Neutrophil (primary cell): ENCODE measurements at regions not wholly inside any gene's neighbourhood (a gene's known extent, or its start where the extent isn't known, plus 50 kb on each side); places are given as distances from the start of the nearest gene placed in this dataset.

Experiments used
- H3K27ac ChIP-seq: fragments of 200-600 bp; sonication (generic); 2 replicates; pipeline ENCODE4 v1.5.1; 2016; ENCODE audit warnings: mild to moderate bottlenecking, moderate library complexity
- H3K27me3 ChIP-seq: fragments of 200-600 bp; sonication (generic); 2 replicates; pipeline ENCODE4 v1.6.0; 2016; ENCODE audit warnings: mild to moderate bottlenecking
- H3K36me3 ChIP-seq: fragments of 200-600 bp; sonication (generic); 2 replicates; pipeline ENCODE4 v1.5.1; 2017
- H3K4me1 ChIP-seq, 2 experiments: fragments of 200-600 bp in 1 of 2; sonication (generic) in 1 of 2; 1 replicate in 1 of 2; 2 replicates in 1 of 2; pipeline versions ENCODE4 v1.5.1 to v1.6.1; 2013 to 2016; ENCODE audit warnings: low read depth in 1 of 2, low read length in 1 of 2, mild to moderate bottlenecking in 1 of 2, moderate library complexity in 1 of 2; ENCODE audit not compliant: control insufficient read depth in 1 of 2, insufficient read depth in 1 of 2
- H3K4me3 ChIP-seq, 2 experiments: fragments of 200-600 bp in 1 of 2; sonication (generic) in 1 of 2; 1 replicate in 1 of 2; 2 replicates in 1 of 2; pipeline ENCODE4 v1.5.1; 2013 to 2016; ENCODE audit warnings: low read depth in 1 of 2, low read length in 1 of 2, mild to moderate bottlenecking in 1 of 2, moderate library complexity in 1 of 2
- H3K9me3 ChIP-seq: fragments of 200-600 bp; sonication (generic); 2 replicates; pipeline ENCODE4 v1.5.1; 2016
- CTCF ChIP-seq: fragments of 200-600 bp; sonication (generic); IDR thresholded peaks from 2 replicates; pipeline ENCODE4 v1.5.1; 2016; ENCODE audit warnings: antibody characterized with exemption

- Histone ChIP-seq H3K4me3 (no peak overlapping the region), H3K9me3 (no peaks in the 10 kb centered on the region), H3K27ac (no peak overlapping the region), H3K4me1 (no peaks in the 10 kb centered on the region), H3K27me3 (no peaks in the 10 kb centered on the region), H3K36me3 (no peaks in the 10 kb centered on the region)
- no peak for TF ChIP-seq CTCF
These were observed 580.3 kb upstream of the CADM1 start for GRCh38 chr11:116084511-116084910.

DNA sequence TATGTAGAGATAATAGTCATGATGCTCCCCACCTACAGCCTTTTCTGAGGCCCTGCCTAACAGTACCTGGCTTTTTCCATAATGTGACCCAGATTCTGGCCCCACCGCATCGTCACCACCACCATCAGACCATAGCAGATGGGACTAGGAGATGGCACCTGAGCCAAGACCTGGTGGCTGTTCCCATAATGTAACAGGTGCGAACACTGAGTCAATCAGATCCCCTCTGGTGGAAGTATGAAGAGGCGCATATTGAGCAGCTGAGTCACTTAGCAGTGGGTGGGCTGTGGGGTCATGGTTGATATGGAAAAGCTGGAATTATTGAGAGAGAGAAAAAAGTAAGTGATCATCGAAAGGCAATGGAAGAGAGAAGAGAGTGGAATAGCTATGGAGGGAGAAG, 578.0 kb upstream of the CADM1 start:
- H3K4me3 ChIP-seq: no peak overlapping the region
- H3K36me3 ChIP-seq: no peaks in the 10 kb centered on the region
- TF ChIP-seq CTCF: no peak
- H3K4me1 ChIP-seq: no peaks in the 10 kb centered on the region
- no peaks in the 10 kb centered on the region for H3K9me3 ChIP-seq
- H3K27me3 ChIP-seq: no peaks in the 10 kb centered on the region
- H3K27ac ChIP-seq: no peak overlapping the region

DNA sequence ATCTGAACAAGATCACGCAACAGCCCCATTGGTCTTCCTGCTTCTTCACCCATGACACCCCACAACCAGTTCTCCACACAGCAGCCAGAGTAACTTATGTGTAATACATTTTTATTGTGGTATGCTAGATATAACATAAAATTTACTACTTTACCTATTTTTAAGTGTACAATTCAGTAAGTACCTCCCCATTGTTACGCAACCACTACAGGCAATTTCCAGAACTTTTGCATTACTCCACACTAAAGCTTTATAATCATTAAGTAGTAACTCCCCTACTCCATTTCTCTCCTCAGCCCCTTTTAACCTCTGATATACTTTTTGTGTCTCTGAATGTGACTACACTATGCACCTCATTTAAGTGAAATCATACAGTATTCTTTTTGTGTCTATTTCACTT, 575.4 kb upstream of the CADM1 start:
- Histone ChIP-seq H3K36me3 (no peaks in the 10 kb centered on the region), H3K27me3 (no peaks in the 10 kb centered on the region), H3K9me3 (no peaks in the 10 kb centered on the region), H3K27ac (no peak overlapping the region), H3K4me3 (no peak overlapping the region), H3K4me1 (no peaks in the 10 kb centered on the region)
- no peak for TF ChIP-seq CTCF

- Histone ChIP-seq H3K4me1 (no peaks in the 10 kb centered on the region), H3K36me3 (no peaks in the 10 kb centered on the region), H3K27me3 (no peaks in the 10 kb centered on the region), H3K4me3 (no peak overlapping the region), H3K27ac (no peak overlapping the region), H3K9me3 (no peaks in the 10 kb centered on the region)
- TF ChIP-seq CTCF: no peak
These were observed 573.9 kb upstream of the CADM1 start for GRCh38 chr11:116078101-116078591.

- Histone ChIP-seq H3K9me3 (no peaks in the 10 kb centered on the region), H3K36me3 (no peaks in the 10 kb centered on the region), H3K27me3 (no peaks in the 10 kb centered on the region), H3K27ac (no peak overlapping the region), H3K4me3 (no peak overlapping the region), H3K4me1 (no peaks in the 10 kb centered on the region)
- TF ChIP-seq CTCF: no peak
These were observed 572.9 kb upstream of the CADM1 start for GRCh38 chr11:116077092-116077491.
